A673 (cell line): ENCODE measurements at regions not wholly inside any gene's neighbourhood (a gene's known extent, or its start where the extent isn't known, plus 50 kb on each side); places are given as distances from the start of the nearest gene placed in this dataset.

Experiments
- BruUV-seq: library from RNA; stranded (reverse); fragments of 400-500 nt; replicated peaks from 2 replicates; lab custom pipeline; 2021; lab: Mats Ljungman, UMichigan
- CTCF ChIA-PET: fragments of 300-600 bp; sonication (Branson Sonifier 250); formaldehyde crosslinking; loops from one replicate; lab custom pipeline; 2022; ENCODE audit warnings: antibody characterized with exemption; lab: Charles Lee
- POLR2A ChIA-PET: fragments of 300-600 bp; sonication (Branson Sonifier 250); formaldehyde crosslinking; loops from one replicate; lab custom pipeline; 2022; ENCODE audit warnings: antibody characterized with exemption; ENCODE audit not compliant: low non-redundant PET; lab: Charles Lee
- DNase-seq: peaks from one replicate; pipeline ENCODE4 v3.0.0-alpha.2; 2015; ENCODE audit warnings: low spot score
- H3K27ac ChIP-seq: fragments of 200-600 bp; sonication (generic); 2 replicates; pipeline ENCODE4 v1.5.1; 2016; ENCODE audit warnings: mixed run types, low read depth, mild to moderate bottlenecking, mixed read lengths, antibody characterized with exemption, low read length; ENCODE audit not compliant: poor library complexity, severe bottlenecking
- H3K27me3 ChIP-seq: fragments of 200-600 bp; sonication (generic); replicated peaks from 2 replicates; pipeline ENCODE4 v1.6.1; 2017; ENCODE audit warnings: mixed run types, low read depth, mild to moderate bottlenecking, mixed read lengths, antibody characterized with exemption, low read length; ENCODE audit not compliant: insufficient read depth, poor library complexity
- H3K36me3 ChIP-seq: fragments of 200-600 bp; sonication (generic); 2 replicates; pipeline ENCODE4 v1.6.1; 2016; ENCODE audit warnings: mixed run types, mild to moderate bottlenecking, mixed read lengths, antibody characterized with exemption, low read length; ENCODE audit not compliant: insufficient read depth, poor library complexity, severe bottlenecking
- H3K4me1 ChIP-seq: fragments of 200-600 bp; sonication (generic); 2 replicates; pipeline ENCODE4 v1.6.1; 2017; ENCODE audit warnings: mixed run types, mild to moderate bottlenecking, mixed read lengths, antibody characterized with exemption, low read length; ENCODE audit not compliant: insufficient read depth, poor library complexity, severe bottlenecking
- H3K4me3 ChIP-seq: fragments of 200-600 bp; sonication (generic); 2 replicates; pipeline ENCODE4 v1.5.1; 2016; ENCODE audit warnings: low read depth, mixed run types, mild to moderate bottlenecking, mixed read lengths, low read length; ENCODE audit not compliant: poor library complexity, severe bottlenecking
- H3K9me3 ChIP-seq: fragments of 200-600 bp; sonication (generic); 2 replicates; pipeline ENCODE4 v1.6.1; 2016; ENCODE audit warnings: mixed run types, low read depth, mild to moderate bottlenecking, mixed read lengths, antibody characterized with exemption, low read length; ENCODE audit not compliant: poor library complexity, severe bottlenecking
- EZH2 ChIP-seq: fragments of 200-600 bp; sonication (generic); IDR thresholded peaks from 2 replicates; pipeline ENCODE4 v1.6.1; 2017; ENCODE audit warnings: borderline replicate concordance, low read depth, mild to moderate bottlenecking, mixed read lengths, antibody characterized with exemption, low read length; ENCODE audit not compliant: poor library complexity, severe bottlenecking
- intact Hi-C: fragments of 100-400 bp; cut with micrococcal nuclease; formaldehyde crosslinking; loops from one replicate; pipeline ENCODE4 v1.10.0; 2022; ENCODE audit not compliant: unreplicated experiment
- TF ChIP-seq, protein P1 (sequence below): fragments of 300-800, 200-600 bp; sonication (generic); conservative IDR thresholded peaks from 2 replicates; pipeline ENCODE4 v1.5.1; 2017; ENCODE audit warnings: low read depth, mild to moderate bottlenecking, antibody characterized with exemption, low read length, moderate library complexity, mixed read lengths

DNA sequence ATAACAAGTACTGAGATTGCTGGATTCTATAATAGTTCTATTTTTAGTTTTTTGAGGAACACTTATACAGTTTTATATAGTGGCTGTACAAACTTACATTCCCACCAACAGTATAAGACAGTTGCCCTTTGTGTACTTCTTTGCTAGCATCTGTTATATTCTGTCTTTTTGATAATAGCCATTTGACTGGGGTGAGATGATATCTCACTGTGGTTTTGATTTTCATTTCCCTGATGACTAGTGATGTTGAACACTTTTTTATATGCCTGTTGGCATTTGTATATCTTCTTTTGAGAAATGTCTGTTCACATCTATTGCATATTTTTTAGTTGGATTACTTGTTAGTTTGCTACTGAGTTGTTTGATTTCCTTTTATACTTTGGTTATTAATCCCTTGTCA, 204.1 kb upstream of the SMC2 start:
- no TSS peak for BruUV-seq
- intact Hi-C loops, result no loop called here
- H3K9me3 ChIP-seq, result peaks cover 6% of the 10 kb centered on the region
- no peak for DNase-seq
- ChIA-PET POLR2A (no interaction called here), CTCF (no interaction called here)
- H3K27ac ChIP-seq, result no peak overlapping the region
- H3K4me3 ChIP-seq, result no peak overlapping the region
- H3K4me1 ChIP-seq, result no peaks in the 10 kb centered on the region
- no peak for TF ChIP-seq EZH2
- TF ChIP-seq, protein P1, sequence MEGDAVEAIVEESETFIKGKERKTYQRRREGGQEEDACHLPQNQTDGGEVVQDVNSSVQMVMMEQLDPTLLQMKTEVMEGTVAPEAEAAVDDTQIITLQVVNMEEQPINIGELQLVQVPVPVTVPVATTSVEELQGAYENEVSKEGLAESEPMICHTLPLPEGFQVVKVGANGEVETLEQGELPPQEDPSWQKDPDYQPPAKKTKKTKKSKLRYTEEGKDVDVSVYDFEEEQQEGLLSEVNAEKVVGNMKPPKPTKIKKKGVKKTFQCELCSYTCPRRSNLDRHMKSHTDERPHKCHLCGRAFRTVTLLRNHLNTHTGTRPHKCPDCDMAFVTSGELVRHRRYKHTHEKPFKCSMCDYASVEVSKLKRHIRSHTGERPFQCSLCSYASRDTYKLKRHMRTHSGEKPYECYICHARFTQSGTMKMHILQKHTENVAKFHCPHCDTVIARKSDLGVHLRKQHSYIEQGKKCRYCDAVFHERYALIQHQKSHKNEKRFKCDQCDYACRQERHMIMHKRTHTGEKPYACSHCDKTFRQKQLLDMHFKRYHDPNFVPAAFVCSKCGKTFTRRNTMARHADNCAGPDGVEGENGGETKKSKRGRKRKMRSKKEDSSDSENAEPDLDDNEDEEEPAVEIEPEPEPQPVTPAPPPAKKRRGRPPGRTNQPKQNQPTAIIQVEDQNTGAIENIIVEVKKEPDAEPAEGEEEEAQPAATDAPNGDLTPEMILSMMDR, result no peak
- no peaks in the 10 kb centered on the region for H3K36me3 ChIP-seq
- H3K27me3 ChIP-seq, result no peaks in the 10 kb centered on the region

- ChIA-PET CTCF (no interaction called here), POLR2A (no interaction called here)
- H3K4me1 ChIP-seq, result no peaks in the 10 kb centered on the region
Observed at GRCh38 chr9:103894184-103894583, 199.9 kb upstream of the SMC2 start.

DNA sequence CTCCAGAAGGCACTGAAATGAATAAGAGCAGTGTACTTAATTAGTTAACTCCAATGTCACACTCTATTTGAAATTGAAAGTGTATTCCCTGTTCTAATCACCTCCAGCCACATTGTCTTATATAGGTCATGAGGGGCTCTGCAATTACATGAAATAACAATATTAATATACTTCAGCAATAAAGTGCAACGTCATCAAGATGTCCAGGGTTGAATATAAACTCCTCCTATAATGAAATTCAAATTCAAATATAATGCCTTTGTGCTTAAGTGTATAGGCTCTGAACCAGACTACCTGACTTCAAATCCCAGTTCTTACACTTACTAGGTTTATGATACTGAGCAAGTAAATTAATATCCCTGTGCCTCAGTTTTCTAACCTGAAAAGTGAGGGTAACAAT, 195.6 kb upstream of the SMC2 start:
- Histone ChIP-seq H3K36me3 (no peaks in the 10 kb centered on the region), H3K4me3 (no peak overlapping the region), H3K27ac (no peak overlapping the region), H3K4me1 (no peaks in the 10 kb centered on the region), H3K9me3 (no peaks in the 10 kb centered on the region), H3K27me3 (no peaks in the 10 kb centered on the region)
- POLR2A ChIA-PET, result no interaction called here
- DNase-seq, result no peak
- intact Hi-C loops, result no loop called here
- no peak for TF ChIP-seq EZH2
- TF ChIP-seq, protein P1, result no peak
- no TSS peak for BruUV-seq
- CTCF ChIA-PET, result no interaction called here

More at GRCh38 chr9:103894184-103894583, 199.9 kb upstream of the SMC2 start:
- no peaks in the 10 kb centered on the region for H3K27me3 ChIP-seq
- intact Hi-C loops, result no loop called here
- no peak for DNase-seq
- H3K9me3 ChIP-seq, result no peaks in the 10 kb centered on the region
- BruUV-seq, result no TSS peak
- H3K36me3 ChIP-seq, result no peaks in the 10 kb centered on the region
- TF ChIP-seq, protein P1, result no peak
- TF ChIP-seq EZH2, result no peak
- H3K4me3 ChIP-seq, result no peak overlapping the region
- no peak overlapping the region for H3K27ac ChIP-seq
